Liver (tissue), 3 donors: ENCODE measurements at regions not wholly inside any gene's neighbourhood (a gene's known extent, or its start where the extent isn't known, plus 50 kb on each side); places are given as distances from the start of the nearest gene placed in this dataset.

ENCODE experiments used
- CTCF ChIP-seq: fragments of 150-350 bp; IDR thresholded peaks from 2 replicates; pipeline ENCODE4 v1.5.1; 2017; ENCODE audit warnings: improper control_type of control experiment, low read depth, low read length; ENCODE audit not compliant: missing input control
- HNF4A ChIP-seq, 2 donors: conservative IDR thresholded peaks; 2 replicates each; pipeline ENCODE4 v1.6.1; 2016; ENCODE audit warnings: antibody characterized with exemption in 2 of 2, mild to moderate bottlenecking in 2 of 2
- JUND ChIP-seq, 2 donors: IDR thresholded peaks; 2 replicates each; pipeline ENCODE4 v1.6.1; 2016; ENCODE audit warnings: antibody characterized with exemption in 2 of 2
- MAX ChIP-seq: IDR thresholded peaks from 2 replicates; pipeline ENCODE4 v1.6.1; 2016; ENCODE audit warnings: antibody characterized with exemption
- RAD21 ChIP-seq, 2 donors: IDR thresholded peaks; 2 replicates each; pipeline ENCODE4 v1.6.1; 2016; ENCODE audit warnings: antibody characterized with exemption in 2 of 2, mild to moderate bottlenecking in 2 of 2
- RXRA ChIP-seq, 2 donors: IDR thresholded peaks; 2 replicates each; pipeline ENCODE4 v1.6.1; 2017 to 2018; ENCODE audit warnings: antibody characterized with exemption in 2 of 2, mild to moderate bottlenecking in 1 of 2
- SP1 ChIP-seq: IDR thresholded peaks from 2 replicates; pipeline ENCODE4 v1.6.1; 2018; ENCODE audit warnings: antibody characterized with exemption, mild to moderate bottlenecking
- TAF1 ChIP-seq: conservative IDR thresholded peaks from 2 replicates; pipeline ENCODE4 v1.6.1; 2016; ENCODE audit warnings: antibody characterized with exemption, mild to moderate bottlenecking
- donor health status: healthy.
- donor health status: healthy.

GRCh38 chr3:164236851-164237250 is 841.4 kb downstream of the SI start:
- TF ChIP-seq CTCF (no peak), JUND (IDR thresholded peaks at IDR 0.05) (no peak), RAD21 (IDR thresholded peaks at IDR 0.05) (no peak), HNF4A (conservative IDR thresholded peaks at IDR 0.05) (no peak), SP1 (no peak), TAF1 (no peak), MAX (no peak), RXRA (IDR thresholded peaks at IDR 0.05) (no peak)
